ENCODE measurements at regions not wholly inside any gene's neighbourhood (a gene's known extent, or its start where the extent isn't known, plus 50 kb on each side); places are given as distances from the start of the nearest gene placed in this dataset.
"Not testable (repeated sequence)": the region's sequence is repeated elsewhere in the genome, so short reads cannot be mapped to it uniquely, and the experiment has no call there.

DNA sequence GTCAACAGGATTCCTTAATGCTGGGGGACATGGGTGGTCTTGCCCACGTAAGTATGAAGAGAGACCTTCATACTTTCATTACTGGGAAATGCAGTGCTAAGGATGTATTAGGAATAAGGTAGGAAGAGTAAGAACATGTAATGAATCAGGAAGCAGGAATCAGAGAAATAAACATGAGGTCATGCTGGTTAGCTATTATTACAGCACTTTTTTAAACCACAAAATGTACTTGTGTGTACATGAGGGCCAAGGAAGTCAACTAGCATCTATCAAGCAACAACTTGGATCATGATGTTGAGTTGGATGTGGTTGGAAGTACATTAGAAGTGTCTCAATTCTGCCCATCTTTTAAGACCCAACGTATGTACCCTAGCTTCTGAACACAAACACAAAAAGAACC, 63.5 kb upstream of the E2F3 start:
- no peak for DNase-seq (ENCODE audit: extremely low read depth, low read depth)
- TF ChIP-seq, protein P1, sequence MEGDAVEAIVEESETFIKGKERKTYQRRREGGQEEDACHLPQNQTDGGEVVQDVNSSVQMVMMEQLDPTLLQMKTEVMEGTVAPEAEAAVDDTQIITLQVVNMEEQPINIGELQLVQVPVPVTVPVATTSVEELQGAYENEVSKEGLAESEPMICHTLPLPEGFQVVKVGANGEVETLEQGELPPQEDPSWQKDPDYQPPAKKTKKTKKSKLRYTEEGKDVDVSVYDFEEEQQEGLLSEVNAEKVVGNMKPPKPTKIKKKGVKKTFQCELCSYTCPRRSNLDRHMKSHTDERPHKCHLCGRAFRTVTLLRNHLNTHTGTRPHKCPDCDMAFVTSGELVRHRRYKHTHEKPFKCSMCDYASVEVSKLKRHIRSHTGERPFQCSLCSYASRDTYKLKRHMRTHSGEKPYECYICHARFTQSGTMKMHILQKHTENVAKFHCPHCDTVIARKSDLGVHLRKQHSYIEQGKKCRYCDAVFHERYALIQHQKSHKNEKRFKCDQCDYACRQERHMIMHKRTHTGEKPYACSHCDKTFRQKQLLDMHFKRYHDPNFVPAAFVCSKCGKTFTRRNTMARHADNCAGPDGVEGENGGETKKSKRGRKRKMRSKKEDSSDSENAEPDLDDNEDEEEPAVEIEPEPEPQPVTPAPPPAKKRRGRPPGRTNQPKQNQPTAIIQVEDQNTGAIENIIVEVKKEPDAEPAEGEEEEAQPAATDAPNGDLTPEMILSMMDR (IDR thresholded peaks at IDR 0.05; ENCODE audit: low read depth, low read length, missing control alignments): no peak
- no peak overlapping the region for H3K4me3 ChIP-seq (replicated peaks; ENCODE audit: low read depth, low read length)

DNA sequence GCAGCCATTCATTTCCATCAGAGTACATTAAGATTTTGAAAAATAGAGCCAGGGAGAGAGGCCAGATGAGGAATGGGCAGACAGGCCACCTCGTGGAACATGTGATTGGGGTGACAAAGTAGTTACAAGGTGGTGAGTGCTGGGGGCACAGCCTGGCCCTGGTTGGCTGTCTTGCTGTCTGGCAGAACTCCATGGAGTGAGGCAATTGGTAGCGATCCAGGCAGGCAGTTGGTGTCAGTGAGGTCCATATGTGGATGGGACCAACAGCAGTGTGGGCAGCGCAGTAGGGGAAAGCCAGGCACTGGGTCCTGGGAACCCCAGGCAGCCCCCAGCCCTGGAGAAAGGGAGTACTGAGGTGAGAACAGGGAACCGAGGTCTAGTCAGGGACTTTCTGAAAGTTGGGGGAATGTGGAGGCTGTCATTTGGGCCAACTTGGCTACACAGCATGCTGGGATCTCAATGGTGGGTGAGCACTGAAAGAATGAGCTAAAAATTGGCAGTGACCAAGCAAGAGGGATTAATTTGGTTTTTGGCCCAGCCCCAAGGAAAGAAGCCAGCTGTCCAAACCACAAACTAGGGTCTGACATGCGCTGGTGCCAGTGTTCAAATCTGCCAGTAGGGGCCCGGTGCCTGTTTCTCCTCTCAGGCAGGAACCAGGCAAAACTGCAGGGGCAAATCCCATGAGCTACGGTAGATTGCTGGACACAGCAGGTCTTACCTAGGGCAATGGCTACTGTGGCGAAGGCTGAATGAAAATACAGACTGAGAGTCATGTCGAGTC, 61.4 kb upstream of the E2F3 start:
- TF ChIP-seq, protein P1 (IDR thresholded peaks at IDR 0.05; ENCODE audit: low read depth, low read length, missing control alignments): no peak
- no peak for DNase-seq (ENCODE audit: extremely low read depth, low read depth)
- no peak overlapping the region for H3K4me3 ChIP-seq (replicated peaks; ENCODE audit: low read depth, low read length)

DNA sequence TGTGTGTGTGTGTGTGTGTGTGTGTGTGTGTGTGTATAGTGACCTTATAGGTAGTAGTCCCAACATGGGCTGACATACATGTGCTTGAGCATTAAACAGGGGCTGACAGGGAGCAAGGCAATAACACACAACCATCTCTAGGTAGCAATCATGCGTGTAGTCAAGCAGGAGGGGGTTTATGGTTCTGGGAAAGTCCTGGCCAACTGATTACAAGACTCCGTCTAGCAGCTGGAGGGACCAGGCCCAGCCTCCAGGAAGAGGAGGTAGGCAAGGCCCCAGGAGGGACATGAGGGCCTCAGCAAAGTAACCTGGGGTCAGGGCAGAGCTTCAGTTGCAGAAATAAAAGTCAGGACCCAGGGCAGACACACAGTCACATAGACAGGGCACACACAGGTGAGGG, 60.6 kb upstream of the E2F3 start:
- H3K4me3 ChIP-seq (replicated peaks; ENCODE audit: low read depth, low read length): no peak overlapping the region
- no peak for DNase-seq (ENCODE audit: extremely low read depth, low read depth)
- TF ChIP-seq, protein P1 (IDR thresholded peaks at IDR 0.05; ENCODE audit: low read depth, low read length, missing control alignments): no peak

DNA sequence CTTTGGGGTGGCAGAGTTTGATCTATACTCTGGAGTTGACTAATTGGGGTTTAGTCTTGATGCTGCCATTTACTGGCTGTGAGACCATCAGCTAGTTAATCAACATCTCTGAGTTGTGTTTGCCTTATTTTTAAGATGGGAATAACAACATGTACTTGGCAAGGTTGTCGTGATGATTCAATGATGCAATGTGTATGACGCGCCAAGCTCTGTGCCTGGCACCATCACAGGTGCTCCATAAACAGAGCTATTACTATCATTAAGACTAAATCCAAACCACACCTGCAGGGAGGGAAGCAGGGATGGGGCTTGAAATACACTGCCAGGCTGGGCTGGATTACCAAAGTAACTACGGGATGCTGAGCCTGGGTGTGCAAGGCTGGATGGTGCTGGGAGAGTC, 60.1 kb upstream of the E2F3 start:
- no peak overlapping the region for H3K4me3 ChIP-seq (replicated peaks; ENCODE audit: low read depth, low read length)
- no peak for DNase-seq (ENCODE audit: extremely low read depth, low read depth)
- TF ChIP-seq, protein P1 (IDR thresholded peaks at IDR 0.05; ENCODE audit: low read depth, low read length, missing control alignments): no peak

DNA sequence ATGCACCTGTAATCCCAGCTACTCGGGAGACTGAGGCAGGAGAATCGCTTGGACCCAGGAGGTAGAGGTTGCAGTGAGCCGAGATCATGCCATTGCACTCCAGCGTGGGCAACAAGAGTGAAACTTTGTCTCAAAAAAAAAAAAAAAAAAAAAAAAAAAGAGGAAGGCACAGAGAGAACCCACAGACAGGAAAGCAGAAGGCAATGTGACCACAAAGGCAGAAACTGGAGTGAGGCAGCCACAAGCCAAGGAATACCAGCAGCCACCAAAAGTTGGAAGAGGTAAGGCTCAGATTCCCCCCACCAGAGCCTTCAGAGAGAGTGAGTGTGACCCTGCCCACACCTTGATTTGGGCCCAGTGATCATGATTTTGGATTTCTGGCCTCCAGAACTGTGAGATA, 54.7 kb upstream of the E2F3 start:
- DNase-seq (ENCODE audit: extremely low read depth, low read depth); H3K4me3 ChIP-seq (replicated peaks; ENCODE audit: low read depth, low read length): not testable (repeated sequence)

DNA sequence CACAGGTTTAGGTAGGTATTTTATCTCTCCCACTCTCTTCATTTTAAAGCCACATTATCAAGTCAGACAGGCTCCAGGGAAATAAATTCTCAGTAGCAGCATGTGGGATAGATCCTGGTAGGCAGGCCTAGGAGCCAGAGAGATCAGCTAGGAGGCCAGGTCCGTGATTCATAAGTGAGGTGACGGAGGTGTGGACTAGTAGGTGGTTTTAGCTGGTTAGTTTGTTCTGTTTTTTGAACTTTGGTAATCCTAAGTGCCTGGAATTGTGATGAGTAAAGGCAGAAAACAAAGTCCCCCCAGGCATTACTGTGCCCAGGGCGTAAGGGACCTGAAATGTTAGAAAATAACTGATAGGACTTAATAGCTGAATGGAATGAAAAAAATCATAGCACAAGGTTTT, 53.6 kb upstream of the E2F3 start:
- no peak for DNase-seq (ENCODE audit: extremely low read depth, low read depth)
- TF ChIP-seq, protein P1 (IDR thresholded peaks at IDR 0.05; ENCODE audit: low read depth, low read length, missing control alignments): no peak
- H3K4me3 ChIP-seq (replicated peaks; ENCODE audit: low read depth, low read length): no peak overlapping the region

DNA sequence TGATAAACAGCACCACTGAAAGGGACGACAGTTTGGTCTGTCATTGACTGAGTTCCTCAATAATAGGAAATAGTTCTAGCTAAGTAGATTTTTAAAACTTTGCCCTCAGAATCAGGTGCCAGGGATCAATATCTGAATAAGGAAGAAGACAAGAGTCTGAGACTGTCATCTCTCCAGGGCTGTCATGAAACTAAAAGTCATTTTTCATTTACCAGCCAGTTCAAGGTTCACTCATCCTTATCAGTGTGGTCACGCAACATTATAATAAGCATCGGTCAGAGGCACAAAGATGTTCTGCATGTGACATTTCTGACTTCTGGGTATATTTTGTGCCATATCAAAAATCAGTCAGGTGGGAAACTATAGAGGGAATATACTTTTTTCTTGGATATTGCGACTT, 52.5 kb upstream of the E2F3 start:
- DNase-seq (ENCODE audit: extremely low read depth, low read depth): no peak
- H3K4me3 ChIP-seq (replicated peaks; ENCODE audit: low read depth, low read length): no peak overlapping the region

More for the DNA sequence above, 52.5 kb upstream of the E2F3 start:
- TF ChIP-seq, protein P1 (IDR thresholded peaks at IDR 0.05; ENCODE audit: low read depth, low read length, missing control alignments): no peak
